Colonic mucosa (tissue), 4 donors: ENCODE measurements at regions not wholly inside any gene's neighbourhood (a gene's known extent, or its start where the extent isn't known, plus 50 kb on each side); places are given as distances from the start of the nearest gene placed in this dataset.

Experiments
- DNase-seq: peaks from one replicate; pipeline ENCODE4 v3.0.0-alpha.2; 2020
- H3K27ac ChIP-seq: fragments of 200-600 bp; one replicate; pipeline ENCODE4 v1.8.0; 2021
- H3K27me3 ChIP-seq: fragments of 200-600 bp; one replicate; pipeline ENCODE4 v1.8.0; 2021
- H3K36me3 ChIP-seq: fragments of 200-600 bp; one replicate; pipeline ENCODE4 v1.8.0; 2021
- H3K4me1 ChIP-seq: fragments of 200-600 bp; one replicate; pipeline ENCODE4 v1.8.0; 2021; ENCODE audit warnings: mild to moderate bottlenecking
- H3K4me3 ChIP-seq: fragments of 200-600 bp; one replicate; pipeline ENCODE4 v1.8.0; 2021
- H3K9ac ChIP-seq, 2 donors: one replicate each; pipeline ENCODE4 v1.7.0; 2013; ENCODE audit warnings: control low read depth in 2 of 2, low read depth in 2 of 2, low read length in 2 of 2
- H3K9me3 ChIP-seq: fragments of 200-600 bp; one replicate; pipeline ENCODE4 v1.8.0; 2021
- CTCF ChIP-seq: fragments of 200-600 bp; IDR thresholded peaks from one replicate; pipeline ENCODE4 v1.8.0; 2022; ENCODE audit warnings: antibody characterized with exemption, mild to moderate bottlenecking
- intact Hi-C: fragments of 100-400 bp; cut with DNase I; formaldehyde crosslinking; loops from one replicate; pipeline ENCODE4 v1.14.1; 2022
- donor health status: healthy.
- donor health status: DM: no; HTN: no; CAD: no.
- donor health status: DM: no; HTN: no; CAD: no.

GRCh38 chr7:112886208-112886607 lies 96.0 kb upstream of the TMEM168 start:
- H3K4me1 ChIP-seq: no peaks in the 10 kb centered on the region
- no peak for TF ChIP-seq CTCF
- no peaks in the 10 kb centered on the region for H3K27me3 ChIP-seq
- no peak overlapping the region for H3K27ac ChIP-seq
- no peaks in the 10 kb centered on the region for H3K9me3 ChIP-seq
- no peak for DNase-seq
- no peaks in the 10 kb centered on the region for H3K36me3 ChIP-seq
- H3K9ac ChIP-seq: no peak overlapping the region
- intact Hi-C loops: no loop called here
- H3K4me3 ChIP-seq: no peak overlapping the region

- no peak overlapping the region for H3K9ac ChIP-seq
- H3K9me3 ChIP-seq: no peaks in the 10 kb centered on the region
- H3K4me3 ChIP-seq: no peak overlapping the region
- intact Hi-C loops: no loop called here
- H3K36me3 ChIP-seq: no peaks in the 10 kb centered on the region
- no peak overlapping the region for H3K27ac ChIP-seq
- H3K27me3 ChIP-seq: no peaks in the 10 kb centered on the region
- no peak for DNase-seq
- TF ChIP-seq CTCF: no peak
- H3K4me1 ChIP-seq: no peaks in the 10 kb centered on the region
Measured at GRCh38 chr7:112882991-112883390, 92.8 kb upstream of the TMEM168 start.

GRCh38 chr7:112882511-112882910 lies 92.3 kb upstream of the TMEM168 start:
- Histone ChIP-seq H3K4me3 (no peak overlapping the region), H3K9ac (no peak overlapping the region), H3K9me3 (no peaks in the 10 kb centered on the region), H3K27ac (no peak overlapping the region), H3K4me1 (no peaks in the 10 kb centered on the region), H3K27me3 (no peaks in the 10 kb centered on the region), H3K36me3 (no peaks in the 10 kb centered on the region)
- no peak for TF ChIP-seq CTCF
- DNase-seq: no peak
- intact Hi-C loops: no loop called here

GRCh38 chr7:112882022-112882421 lies 91.8 kb upstream of the TMEM168 start:
- DNase-seq: no peak
- peak overlapping the region in 1 of 2 donors; percentile 1 for H3K9ac ChIP-seq
- no peak for TF ChIP-seq CTCF
- no peaks in the 10 kb centered on the region for H3K9me3 ChIP-seq
- H3K27me3 ChIP-seq: no peaks in the 10 kb centered on the region
- H3K36me3 ChIP-seq: no peaks in the 10 kb centered on the region
- H3K27ac ChIP-seq: no peak overlapping the region
- intact Hi-C loops: no loop called here
- H3K4me3 ChIP-seq: no peak overlapping the region
- H3K4me1 ChIP-seq: no peaks in the 10 kb centered on the region

GRCh38 chr7:112880818-112881418 lies 90.7 kb upstream of the TMEM168 start:
- Histone ChIP-seq H3K27ac (no peak overlapping the region), H3K4me3 (no peak overlapping the region), H3K36me3 (no peaks in the 10 kb centered on the region), H3K4me1 (no peaks in the 10 kb centered on the region), H3K27me3 (no peaks in the 10 kb centered on the region), H3K9ac (no peak overlapping the region), H3K9me3 (no peaks in the 10 kb centered on the region)
- no peak for DNase-seq
- intact Hi-C loops: no loop called here
- TF ChIP-seq CTCF: no peak
